Neuronal stem cell (in vitro differentiated cells): ENCODE measurements at regions not wholly inside any gene's neighbourhood (a gene's known extent, or its start where the extent isn't known, plus 50 kb on each side); places are given as distances from the start of the nearest gene placed in this dataset.
"Not testable (repeated sequence)": the region's sequence is repeated elsewhere in the genome, so short reads cannot be mapped to it uniquely, and the experiment has no call there.

Source experiments
- DNase-seq: peaks from one replicate; pipeline ENCODE4 v3.0.0-alpha.2; 2013; ENCODE audit warnings: low spot score
- H2AFZ ChIP-seq: one replicate; pipeline ENCODE4 v1.6.1; 2013; ENCODE audit warnings: mild to moderate bottlenecking, low read length, inconsistent platforms
- H2AK5ac ChIP-seq: 2 replicates; pipeline ENCODE4 v1.6.1; 2013; ENCODE audit warnings: low read depth, mild to moderate bottlenecking, inconsistent platforms, low read length, moderate library complexity, mixed read lengths
- H2BK120ac ChIP-seq: 2 replicates; pipeline ENCODE4 v1.6.1; 2013; ENCODE audit warnings: low read depth, mild to moderate bottlenecking, inconsistent platforms, low read length, moderate library complexity, mixed read lengths
- H2BK12ac ChIP-seq: one replicate; pipeline ENCODE4 v1.6.1; 2013; ENCODE audit warnings: low read length, inconsistent platforms
- H2BK15ac ChIP-seq: 2 replicates; pipeline ENCODE4 v1.6.1; 2013; ENCODE audit warnings: mild to moderate bottlenecking, low read length, inconsistent platforms, mixed read lengths
- H2BK5ac ChIP-seq: one replicate; pipeline ENCODE4 v1.6.1; 2013; ENCODE audit warnings: inconsistent platforms, mild to moderate bottlenecking, low read length, moderate library complexity
- H3K14ac ChIP-seq: one replicate; pipeline ENCODE4 v1.6.1; 2013; ENCODE audit warnings: low read length, inconsistent platforms
- H3K18ac ChIP-seq: 2 replicates; pipeline ENCODE4 v1.6.1; 2013; ENCODE audit warnings: low read length, inconsistent platforms
- H3K23ac ChIP-seq: 2 replicates; pipeline ENCODE4 v1.6.1; 2013; ENCODE audit warnings: low read depth, mild to moderate bottlenecking, mixed read lengths, low read length, inconsistent platforms; ENCODE audit not compliant: poor library complexity
- H3K27ac ChIP-seq: replicated peaks from 3 replicates; pipeline ENCODE4 v1.5.1; 2013; ENCODE audit warnings: low read length, inconsistent platforms
- H3K27me3 ChIP-seq, 3 experiments: 2 replicates each; pipeline ENCODE4 v1.6.1; 2013; ENCODE audit warnings: low read length in 3 of 3, mild to moderate bottlenecking in 2 of 3, inconsistent platforms in 1 of 3, low read depth in 1 of 3, mixed read lengths in 1 of 3, moderate library complexity in 1 of 3; ENCODE audit not compliant: control insufficient read depth in 3 of 3, insufficient read depth in 3 of 3
- H3K36me3 ChIP-seq, 2 donors: replicated peaks in 1 of 2; 2 replicates each; pipeline ENCODE4 v1.6.1; 2013; ENCODE audit warnings: low read length in 2 of 2; ENCODE audit not compliant: control insufficient read depth in 2 of 2, insufficient read depth in 2 of 2
- H3K4ac ChIP-seq: 2 replicates; pipeline ENCODE4 v1.6.1; 2013; ENCODE audit warnings: inconsistent platforms, mild to moderate bottlenecking, low read length, moderate library complexity
- H3K4me1 ChIP-seq, 2 donors: 1 replicate in 1 of 2; 2 replicates in 1 of 2; pipeline ENCODE4 v1.6.1; 2013; ENCODE audit warnings: low read length in 2 of 2, low read depth in 1 of 2; ENCODE audit not compliant: control insufficient read depth in 2 of 2, insufficient read depth in 1 of 2
- H3K4me2 ChIP-seq: one replicate; pipeline ENCODE4 v1.6.1; 2013; ENCODE audit warnings: mild to moderate bottlenecking, low read length, inconsistent platforms; ENCODE audit not compliant: insufficient read depth, poor library complexity, severe bottlenecking
- H3K4me3 ChIP-seq, 2 donors: 2 replicates each; pipeline ENCODE4 v1.5.1; 2013; ENCODE audit warnings: low read length in 2 of 2, mild to moderate bottlenecking in 2 of 2, inconsistent platforms in 1 of 2, moderate library complexity in 1 of 2
- H3K79me1 ChIP-seq: one replicate; pipeline ENCODE4 v1.6.1; 2013; ENCODE audit warnings: low read depth, mild to moderate bottlenecking, inconsistent platforms, low read length, moderate library complexity
- H3K9ac ChIP-seq: one replicate; pipeline ENCODE4 v1.6.1; 2013; ENCODE audit warnings: mild to moderate bottlenecking, low read depth, low read length, inconsistent platforms; ENCODE audit not compliant: poor library complexity
- H3K9me3 ChIP-seq, 2 donors: replicated peaks in 1 of 2; 2 replicates each; pipeline versions ENCODE3 to v1.6.1; 2013; ENCODE audit warnings: low read length in 2 of 2, mild to moderate bottlenecking in 2 of 2, inconsistent platforms in 1 of 2, low read depth in 1 of 2, mixed read lengths in 1 of 2, moderate library complexity in 1 of 2; ENCODE audit not compliant: control insufficient read depth in 2 of 2, insufficient read depth in 1 of 2
- H4K8ac ChIP-seq: one replicate; pipeline ENCODE4 v1.6.1; 2013; ENCODE audit warnings: low read depth, mild to moderate bottlenecking, inconsistent platforms, low read length, moderate library complexity
- H4K91ac ChIP-seq: one replicate; pipeline ENCODE4 v1.6.1; 2013; ENCODE audit warnings: low read length, low read depth, mild to moderate bottlenecking, inconsistent platforms; ENCODE audit not compliant: poor library complexity
- WGBS, 2 donors: extraction: QIAGEN DNeasy Blood & Tissue Kit; methylation state at CpG; one replicate each; pipeline ENCODE4 v1.1.7; 2013; ENCODE audit warnings: missing lambda C conversion rate in 2 of 2, mixed read lengths in 1 of 2; ENCODE audit not compliant: insufficient read length in 2 of 2, insufficient replicate concordance in 1 of 2; ENCODE audit errors: extremely low coverage in 2 of 2; 5-methylcytosine and 5-hydroxymethylcytosine counted together

- no peak overlapping the region for H2BK15ac ChIP-seq
- no peak overlapping the region for H3K23ac ChIP-seq
- H3K36me3 ChIP-seq = no peaks in the 10 kb centered on the region
- H3K4me1 ChIP-seq = peaks cover 0 to 2% of the 10 kb centered on the region in 2 donors
- no peaks in the 10 kb centered on the region for H3K79me1 ChIP-seq
- no peak overlapping the region for H4K8ac ChIP-seq
- H3K27me3 ChIP-seq = no peaks in the 10 kb centered on the region
- no peak overlapping the region for H3K18ac ChIP-seq
- no peak for DNase-seq
- no peaks in the 10 kb centered on the region for H3K9me3 ChIP-seq
- no peak overlapping the region for H2BK5ac ChIP-seq
- H2AFZ ChIP-seq = no peak overlapping the region
- no peak overlapping the region for H2BK120ac ChIP-seq
- H2BK12ac ChIP-seq = no peak overlapping the region
- no peak overlapping the region for H3K4ac ChIP-seq
- H4K91ac ChIP-seq = no peak overlapping the region
- no peak overlapping the region for H3K14ac ChIP-seq
- no peak overlapping the region for H2AK5ac ChIP-seq
- H3K9ac ChIP-seq = no peak overlapping the region
- no peak overlapping the region for H3K4me2 ChIP-seq
- no CpG with 5 or more reads among the region's 1 CpG for WGBS, 2 donors
- no peak overlapping the region for H3K27ac ChIP-seq
- no peak overlapping the region for H3K4me3 ChIP-seq
These were observed 102.1 kb downstream of the DCK start for GRCh38 chr4:71095545-71095944.

DNA sequence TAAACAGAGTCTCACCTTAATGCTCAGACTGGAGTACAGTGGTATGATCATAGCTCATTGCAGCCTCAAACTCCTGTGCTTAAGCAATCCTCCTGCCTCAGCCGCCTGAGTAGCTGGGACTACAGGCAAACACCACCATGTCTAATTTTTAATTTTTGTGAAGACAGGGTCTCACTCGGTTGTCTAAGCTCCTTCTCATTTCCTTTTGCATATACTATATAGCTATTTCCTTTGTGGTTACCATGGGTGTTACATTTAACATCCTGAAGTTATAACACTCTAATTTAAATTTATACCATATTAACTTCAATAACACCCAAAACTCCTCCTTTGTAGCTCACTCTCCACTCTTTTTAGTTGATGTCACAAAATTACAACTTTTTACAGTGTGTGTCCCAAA lies 114.3 kb downstream of the DCK start:
- no peak overlapping the region for H3K23ac ChIP-seq
- no peak overlapping the region for H2BK12ac ChIP-seq
- H3K4me1 ChIP-seq = no peaks in the 10 kb centered on the region
- no peak overlapping the region for H2BK15ac ChIP-seq
- no peak overlapping the region for H2AK5ac ChIP-seq
- no peak overlapping the region for H2AFZ ChIP-seq
- H3K4me3 ChIP-seq = no peak overlapping the region
- WGBS, 2 donors = no CpG with 5 or more reads among the region's 2 CpGs
- H2BK120ac ChIP-seq = no peak overlapping the region
- H3K9me3 ChIP-seq = no peaks in the 10 kb centered on the region
- H4K8ac ChIP-seq = no peak overlapping the region
- no peaks in the 10 kb centered on the region for H3K27me3 ChIP-seq
- no peak overlapping the region for H3K4me2 ChIP-seq
- no peak overlapping the region for H3K27ac ChIP-seq
- H3K36me3 ChIP-seq = no peaks in the 10 kb centered on the region
- no peak overlapping the region for H3K4ac ChIP-seq
- no peak overlapping the region for H4K91ac ChIP-seq
- no peak overlapping the region for H3K18ac ChIP-seq
- H3K14ac ChIP-seq = no peak overlapping the region
- H2BK5ac ChIP-seq = no peak overlapping the region
- no peaks in the 10 kb centered on the region for H3K79me1 ChIP-seq
- no peak overlapping the region for H3K9ac ChIP-seq
- no peak for DNase-seq

GRCh38 chr4:71110499-71110898 lies 117.0 kb downstream of the DCK start:
- H3K4ac ChIP-seq = no peak overlapping the region
- no peak for DNase-seq
- H4K91ac ChIP-seq = no peak overlapping the region
- no CpG with 5 or more reads among the region's 2 CpGs for WGBS, 2 donors
- no peak overlapping the region for H3K27ac ChIP-seq
- no peaks in the 10 kb centered on the region for H3K4me1 ChIP-seq
- H2BK5ac ChIP-seq = no peak overlapping the region
- H2BK15ac ChIP-seq = no peak overlapping the region
- no peaks in the 10 kb centered on the region for H3K79me1 ChIP-seq
- no peak overlapping the region for H2BK12ac ChIP-seq
- no peaks in the 10 kb centered on the region for H3K9me3 ChIP-seq
- H3K18ac ChIP-seq = no peak overlapping the region
- H3K4me2 ChIP-seq = no peak overlapping the region
- H4K8ac ChIP-seq = no peak overlapping the region
- H3K9ac ChIP-seq = no peak overlapping the region
- H2AK5ac ChIP-seq = no peak overlapping the region
- no peaks in the 10 kb centered on the region for H3K27me3 ChIP-seq
- no peaks in the 10 kb centered on the region for H3K36me3 ChIP-seq
- no peak overlapping the region for H3K4me3 ChIP-seq
- H3K14ac ChIP-seq = no peak overlapping the region
- H2AFZ ChIP-seq = no peak overlapping the region
- no peak overlapping the region for H2BK120ac ChIP-seq
- no peak overlapping the region for H3K23ac ChIP-seq

- H4K8ac ChIP-seq, H3K27me3 ChIP-seq, H3K9me3 ChIP-seq, H3K4me2 ChIP-seq, DNase-seq, H3K9ac ChIP-seq, H2BK15ac ChIP-seq, H3K79me1 ChIP-seq, H2BK120ac ChIP-seq, H4K91ac ChIP-seq, H3K4me3 ChIP-seq, H3K36me3 ChIP-seq, H2AK5ac ChIP-seq, H3K4me1 ChIP-seq, H3K4ac ChIP-seq, H2AFZ ChIP-seq, H3K14ac ChIP-seq, H3K18ac ChIP-seq, H2BK12ac ChIP-seq, H2BK5ac ChIP-seq, H3K27ac ChIP-seq, H3K23ac ChIP-seq: not testable (repeated sequence)
- WGBS, 2 donors = no CpG with 5 or more reads among the region's 4 CpGs
These were observed 117.7 kb downstream of the DCK start for GRCh38 chr4:71111133-71111532.
